Muscle of arm (tissue), 1 donor: ENCODE measurements at regions not wholly inside any gene's neighbourhood (a gene's known extent, or its start where the extent isn't known, plus 50 kb on each side); places are given as distances from the start of the nearest gene placed in this dataset.

Experiments used
- DNase-seq: peaks from one replicate; pipeline ENCODE4 v3.0.0-alpha.2; 2013

- DNase-seq, result no peak
These were observed 88.5 kb upstream of the ELAVL2 start for GRCh38 chr9:23914431-23915003.

- DNase-seq, result no peak
These were observed 81.3 kb upstream of the ELAVL2 start for GRCh38 chr9:23907343-23907742.

- DNase-seq, result no peak
These were observed 61.7 kb upstream of the ELAVL2 start for GRCh38 chr9:23887781-23888180.
